CD4-positive, alpha-beta T cell (primary cell): ENCODE measurements at regions not wholly inside any gene's neighbourhood (a gene's known extent, or its start where the extent isn't known, plus 50 kb on each side); places are given as distances from the start of the nearest gene placed in this dataset.

ENCODE experiments used
- ATAC-seq: fragments of 200-7000 bp; cut with Tn5 transposase; one replicate; pipeline ENCODE4 v1.10.0; 2022; ENCODE audit warnings: mild to moderate bottlenecking; ENCODE audit not compliant: poor library complexity
- CTCF ChIA-PET: fragments of 350-600 bp; sonication (Branson Sonifier 250); formaldehyde crosslinking; loops from one replicate; lab custom pipeline; 2021; ENCODE audit warnings: antibody characterized with exemption, inconsistent platforms; lab: Charles Lee
- POLR2A ChIA-PET: fragments of 350-600 bp; sonication (Branson Sonifier 250); formaldehyde crosslinking; loops from one replicate; lab custom pipeline; 2021; ENCODE audit warnings: antibody characterized with exemption, inconsistent platforms; lab: Charles Lee
- DNase-seq, 14 experiments: peaks; one replicate each; pipeline ENCODE4 v3.0.0-alpha.2; 2013 to 2020; ENCODE audit warnings: mixed read lengths in 2 of 14
- H3K27ac ChIP-seq, 2 donors: one replicate each; pipeline versions ENCODE4 v1.5.1 to v1.7.0; 2013; ENCODE audit warnings: low read length in 2 of 2, low read depth in 1 of 2, mild to moderate bottlenecking in 1 of 2
- H3K27me3 ChIP-seq, 2 experiments: 1 replicate in 1 of 2; 2 replicates in 1 of 2; pipeline versions ENCODE4 v1.6.1 to v1.7.0; 2013; ENCODE audit warnings: low read length in 2 of 2, control low read depth in 1 of 2, mild to moderate bottlenecking in 1 of 2, moderate library complexity in 1 of 2; ENCODE audit not compliant: insufficient read depth in 2 of 2, control insufficient read depth in 1 of 2
- H3K36me3 ChIP-seq: one replicate; pipeline ENCODE4 v1.6.1; 2013; ENCODE audit warnings: low read length, control low read depth; ENCODE audit not compliant: insufficient read depth
- H3K4me1 ChIP-seq: one replicate; pipeline ENCODE4 v1.6.1; 2013; ENCODE audit warnings: low read length, control low read depth; ENCODE audit not compliant: insufficient read depth
- H3K4me3 ChIP-seq: one replicate; pipeline ENCODE4 v1.5.1; 2013; ENCODE audit warnings: mild to moderate bottlenecking, low read length, moderate library complexity
- H3K9me3 ChIP-seq, 2 experiments: 1 replicate in 1 of 2; 2 replicates in 1 of 2; pipeline versions ENCODE4 v1.6.1 to v1.7.0; 2013; ENCODE audit warnings: low read length in 2 of 2, mild to moderate bottlenecking in 2 of 2, control low read depth in 1 of 2, moderate library complexity in 1 of 2; ENCODE audit not compliant: control insufficient read depth in 1 of 2, insufficient read depth in 1 of 2
- H3K27ac Mint-ChIP-seq: one replicate; pipeline ENCODE4 v1.8.0; 2020; ENCODE audit warnings: mixed read lengths
- H3K27me3 Mint-ChIP-seq: one replicate; pipeline ENCODE4 v1.8.0; 2021; ENCODE audit warnings: mixed read lengths
- H3K36me3 Mint-ChIP-seq: one replicate; pipeline ENCODE4 v1.8.0; 2021; ENCODE audit warnings: low read depth, mixed read lengths
- H3K4me1 Mint-ChIP-seq: one replicate; pipeline ENCODE4 v1.8.0; 2021; ENCODE audit warnings: low read depth, mixed read lengths
- H3K4me3 Mint-ChIP-seq: one replicate; pipeline ENCODE4 v1.8.0; 2020; ENCODE audit warnings: mild to moderate bottlenecking, mixed read lengths
- H3K9me3 Mint-ChIP-seq: one replicate; pipeline ENCODE4 v1.8.0; 2020; ENCODE audit warnings: mixed read lengths
- CTCF ChIP-seq: fragments of 200-600 bp; IDR thresholded peaks from one replicate; pipeline ENCODE4 v1.8.0; 2022; ENCODE audit warnings: antibody characterized with exemption, mild to moderate bottlenecking
- intact Hi-C, 2 experiments: fragments of 100-400 bp; cut with DNase I in 1 of 2; cut with micrococcal nuclease in 1 of 2; formaldehyde crosslinking; loops; one replicate each; pipeline versions ENCODE4 v1.15.1 to v1.9.0; 2023 to 2025; cut with DNase I, micrococcal nuclease

- CTCF ChIA-PET = no interaction called here
- no peaks in the 10 kb centered on the region for H3K9me3 ChIP-seq
These were observed 527.7 kb upstream of the TGFBR2 start for GRCh38 chr3:30078736-30079135.

GRCh38 chr3:30081904-30082303 is 524.5 kb upstream of the TGFBR2 start:
- DNase-seq (no peak), ATAC-seq (no peak)
- H3K9me3 Mint-ChIP-seq = no peaks in the 10 kb centered on the region
- H3K36me3 Mint-ChIP-seq = no peaks in the 10 kb centered on the region
- ChIA-PET POLR2A (no interaction called here), CTCF (no interaction called here)
- no peak overlapping the region for H3K4me3 ChIP-seq
- H3K9me3 ChIP-seq = no peaks in the 10 kb centered on the region
- no peaks in the 10 kb centered on the region for H3K36me3 ChIP-seq
- no peak overlapping the region for H3K27ac Mint-ChIP-seq
- intact Hi-C loops = no loop called here
- H3K4me1 Mint-ChIP-seq = peaks cover 13% of the 10 kb centered on the region
- H3K4me1 ChIP-seq = no peaks in the 10 kb centered on the region
- peaks cover 0 to 8% of the 10 kb centered on the region in 2 experiments for H3K27me3 ChIP-seq
- no peak overlapping the region for H3K27ac ChIP-seq
- no peak overlapping the region for H3K4me3 Mint-ChIP-seq
- H3K27me3 Mint-ChIP-seq = peaks cover 7% of the 10 kb centered on the region
- no peak for TF ChIP-seq CTCF

More at GRCh38 chr3:30078736-30079135, 527.7 kb upstream of the TGFBR2 start:
- no peak overlapping the region for H3K27ac Mint-ChIP-seq
- intact Hi-C loops = no loop called here
- ATAC-seq (no peak), DNase-seq (no peak)
- Histone ChIP-seq H3K4me3 (no peak overlapping the region), H3K4me1 (no peaks in the 10 kb centered on the region), H3K27ac (no peak overlapping the region), H3K27me3 (peaks cover 0 to 2% of the 10 kb centered on the region in 2 experiments), H3K36me3 (no peaks in the 10 kb centered on the region)
- POLR2A ChIA-PET = no interaction called here
- no peaks in the 10 kb centered on the region for H3K27me3 Mint-ChIP-seq
- no peak overlapping the region for H3K4me3 Mint-ChIP-seq
- no peaks in the 10 kb centered on the region for H3K9me3 Mint-ChIP-seq
- no peaks in the 10 kb centered on the region for H3K4me1 Mint-ChIP-seq
- TF ChIP-seq CTCF = no peak
- no peaks in the 10 kb centered on the region for H3K36me3 Mint-ChIP-seq

- no peak for DNase-seq
- Histone ChIP-seq H3K4me3 (no peak overlapping the region), H3K27me3 (peaks cover 0 to 8% of the 10 kb centered on the region in 2 experiments), H3K36me3 (no peaks in the 10 kb centered on the region), H3K9me3 (no peaks in the 10 kb centered on the region), H3K4me1 (no peaks in the 10 kb centered on the region), H3K27ac (no peak overlapping the region)
- Mint-ChIP-seq H3K27me3 (peaks cover 7% of the 10 kb centered on the region), H3K4me3 (no peak overlapping the region), H3K4me1 (peaks cover 13% of the 10 kb centered on the region), H3K27ac (no peak overlapping the region), H3K36me3 (no peaks in the 10 kb centered on the region), H3K9me3 (no peaks in the 10 kb centered on the region)
- ChIA-PET CTCF (no interaction called here), POLR2A (no interaction called here)
- ATAC-seq = no peak
- intact Hi-C loops = no loop called here
- TF ChIP-seq CTCF = no peak
These were observed 523.7 kb upstream of the TGFBR2 start for GRCh38 chr3:30082652-30083051.
